ENCODE measurements at regions not wholly inside any gene's neighbourhood (a gene's known extent, or its start where the extent isn't known, plus 50 kb on each side); places are given as distances from the start of the nearest gene placed in this dataset.

DNA sequence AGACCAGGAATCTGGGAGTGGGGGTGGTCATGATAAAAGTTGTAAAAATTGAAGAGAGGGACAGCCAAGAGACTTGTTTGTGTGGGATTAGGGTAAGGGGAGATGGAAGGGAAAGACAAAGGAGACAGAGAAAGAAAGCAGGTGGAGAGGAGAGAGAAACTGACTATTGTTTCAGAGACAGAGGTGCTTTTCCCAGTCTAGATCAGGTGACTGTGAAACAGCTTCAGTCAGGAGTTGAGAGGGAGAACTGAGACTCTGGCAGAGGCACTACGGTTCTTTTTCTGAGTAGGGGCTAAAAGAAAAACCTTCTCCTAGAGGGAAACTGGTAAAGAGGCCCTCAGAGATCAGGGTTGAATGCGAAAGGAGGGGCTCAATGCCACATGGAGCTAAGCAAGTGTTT lies 106.4 kb downstream of the KDR start:
- Histone ChIP-seq H3K27ac (no peak overlapping the region), H3K9me3 (no peaks in the 10 kb centered on the region), H3K36me3 (no peaks in the 10 kb centered on the region), H3K4me3 (no peak overlapping the region), H3K27me3 (no peaks in the 10 kb centered on the region), H3K4me1 (no peaks in the 10 kb centered on the region)
- no peak for DNase-seq (ENCODE audit: low spot score in 2 of 2)
- 48 to 49% methylated on average over 2 of the region's 2 CpGs for WGBS, 2 donors
- TF ChIP-seq EP300 (IDR thresholded peaks at IDR 0.05) (no peak), POLR2A (IDR thresholded peaks at IDR 0.05) (no peak)
- TF ChIP-seq, protein P1, sequence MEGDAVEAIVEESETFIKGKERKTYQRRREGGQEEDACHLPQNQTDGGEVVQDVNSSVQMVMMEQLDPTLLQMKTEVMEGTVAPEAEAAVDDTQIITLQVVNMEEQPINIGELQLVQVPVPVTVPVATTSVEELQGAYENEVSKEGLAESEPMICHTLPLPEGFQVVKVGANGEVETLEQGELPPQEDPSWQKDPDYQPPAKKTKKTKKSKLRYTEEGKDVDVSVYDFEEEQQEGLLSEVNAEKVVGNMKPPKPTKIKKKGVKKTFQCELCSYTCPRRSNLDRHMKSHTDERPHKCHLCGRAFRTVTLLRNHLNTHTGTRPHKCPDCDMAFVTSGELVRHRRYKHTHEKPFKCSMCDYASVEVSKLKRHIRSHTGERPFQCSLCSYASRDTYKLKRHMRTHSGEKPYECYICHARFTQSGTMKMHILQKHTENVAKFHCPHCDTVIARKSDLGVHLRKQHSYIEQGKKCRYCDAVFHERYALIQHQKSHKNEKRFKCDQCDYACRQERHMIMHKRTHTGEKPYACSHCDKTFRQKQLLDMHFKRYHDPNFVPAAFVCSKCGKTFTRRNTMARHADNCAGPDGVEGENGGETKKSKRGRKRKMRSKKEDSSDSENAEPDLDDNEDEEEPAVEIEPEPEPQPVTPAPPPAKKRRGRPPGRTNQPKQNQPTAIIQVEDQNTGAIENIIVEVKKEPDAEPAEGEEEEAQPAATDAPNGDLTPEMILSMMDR (IDR thresholded peaks at IDR 0.05), result no peak

DNA sequence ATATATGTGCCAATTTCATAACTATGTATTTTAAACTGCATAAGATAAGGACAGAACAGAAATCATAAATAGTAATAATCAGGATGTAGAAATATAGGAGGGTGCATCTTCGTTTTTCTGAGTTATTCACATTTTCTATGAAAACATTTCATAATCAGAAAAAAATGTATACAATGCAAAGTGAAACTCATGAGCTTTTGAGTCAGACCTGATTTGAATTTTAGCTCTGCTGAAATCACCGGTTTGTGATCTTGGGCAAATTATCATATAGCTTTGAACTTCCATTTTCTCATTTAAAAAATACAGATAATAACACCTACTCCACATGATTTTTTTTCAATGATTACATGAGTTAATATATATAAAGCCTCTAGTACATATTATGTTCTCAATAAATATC lies 106.9 kb downstream of the KDR start:
- H3K27ac ChIP-seq, result no peak overlapping the region
- H3K9me3 ChIP-seq, result no peaks in the 10 kb centered on the region
- H3K27me3 ChIP-seq, result no peaks in the 10 kb centered on the region
- 68 to 72% methylated on average over 2 of the region's 2 CpGs for WGBS, 2 donors
- H3K4me1 ChIP-seq, result no peaks in the 10 kb centered on the region
- no peak overlapping the region for H3K4me3 ChIP-seq
- no peak for DNase-seq (ENCODE audit: low spot score in 2 of 2)
- TF ChIP-seq, protein P1 (IDR thresholded peaks at IDR 0.05), result no peak
- no peak for TF ChIP-seq POLR2A (IDR thresholded peaks at IDR 0.05)
- TF ChIP-seq EP300 (IDR thresholded peaks at IDR 0.05), result no peak
- no peaks in the 10 kb centered on the region for H3K36me3 ChIP-seq

DNA sequence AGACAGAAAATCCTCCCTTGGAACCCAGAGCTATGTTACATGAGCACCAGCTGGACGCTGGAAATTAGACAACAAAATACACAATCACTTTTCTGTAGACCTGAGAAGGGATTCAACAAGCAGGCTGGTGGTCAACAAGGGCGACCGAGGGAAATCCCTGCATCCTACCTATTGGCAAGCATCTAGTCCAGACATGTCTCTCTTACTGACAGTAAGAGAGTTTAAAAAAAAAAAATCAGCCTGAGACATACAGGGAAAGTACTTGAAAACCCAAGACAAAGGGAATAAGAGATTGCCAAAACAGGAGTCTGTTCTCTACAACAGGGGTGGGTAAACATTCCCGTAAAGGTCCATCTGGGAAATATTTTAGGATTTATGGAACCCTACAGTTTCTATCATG lies 108.0 kb downstream of the KDR start:
- no peak overlapping the region for H3K27ac ChIP-seq
- no peaks in the 10 kb centered on the region for H3K9me3 ChIP-seq
- no peaks in the 10 kb centered on the region for H3K4me1 ChIP-seq
- no peaks in the 10 kb centered on the region for H3K27me3 ChIP-seq
- TF ChIP-seq, protein P1 (IDR thresholded peaks at IDR 0.05), result no peak
- no peak for TF ChIP-seq EP300 (IDR thresholded peaks at IDR 0.05)
- no peak for DNase-seq (ENCODE audit: low spot score in 2 of 2)
- H3K36me3 ChIP-seq, result no peaks in the 10 kb centered on the region
- WGBS, 2 donors, result 90% methylated on average over 4 of the region's 4 CpGs
- H3K4me3 ChIP-seq, result no peak overlapping the region

DNA sequence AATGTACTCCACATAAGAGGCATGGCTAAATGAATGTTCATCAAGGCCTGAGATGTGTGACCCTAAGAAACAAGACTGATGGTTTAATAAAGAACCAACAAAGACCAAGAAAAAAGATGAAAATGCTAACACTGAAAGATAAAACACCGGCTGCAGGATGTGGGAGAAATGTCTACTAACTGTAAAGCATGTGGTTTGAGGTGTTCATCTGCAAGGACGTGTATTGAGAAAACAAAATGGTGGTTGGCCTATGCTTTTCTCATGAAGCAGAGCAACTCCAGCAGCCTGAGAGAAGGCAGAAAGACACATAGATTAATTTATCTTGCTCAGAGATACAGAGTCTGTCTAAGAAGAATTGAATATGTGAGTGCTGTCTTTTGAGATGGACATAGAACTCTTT lies 109.3 kb downstream of the KDR start:
- TF ChIP-seq POLR2A (IDR thresholded peaks at IDR 0.05) (no peak), EP300 (IDR thresholded peaks at IDR 0.05) (no peak)
- TF ChIP-seq, protein P1 (IDR thresholded peaks at IDR 0.05), result no peak
- 82 to 85% methylated on average over 2 of the region's 2 CpGs for WGBS, 2 donors
- Histone ChIP-seq H3K27me3 (no peaks in the 10 kb centered on the region), H3K9me3 (no peaks in the 10 kb centered on the region), H3K36me3 (no peaks in the 10 kb centered on the region), H3K4me3 (no peak overlapping the region), H3K4me1 (no peaks in the 10 kb centered on the region), H3K27ac (no peak overlapping the region)
- no peak for DNase-seq (ENCODE audit: low spot score in 2 of 2)

DNA sequence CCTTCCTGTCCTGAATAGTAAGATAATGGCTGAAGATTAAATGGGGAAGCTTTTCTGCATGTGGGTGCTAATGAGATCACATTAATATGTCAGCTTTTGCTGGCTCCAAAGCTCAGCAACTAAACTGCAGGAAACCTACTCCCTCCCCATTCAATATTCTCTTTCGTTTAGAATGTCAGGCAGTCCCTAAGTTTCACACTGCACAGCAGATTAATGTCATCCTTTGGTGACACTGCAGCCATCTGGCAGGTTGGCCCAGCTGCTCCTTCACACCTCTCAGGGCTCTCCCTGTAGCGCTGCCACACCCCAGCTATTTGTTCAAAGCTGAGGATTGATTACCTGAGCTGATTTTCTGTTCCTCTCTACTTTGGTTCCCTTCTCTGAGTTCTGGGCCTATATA lies 110.5 kb downstream of the KDR start:
- no peak overlapping the region for H3K27ac ChIP-seq
- TF ChIP-seq, protein P1 (IDR thresholded peaks at IDR 0.05), result no peak
- no peak for TF ChIP-seq EP300 (IDR thresholded peaks at IDR 0.05)
- TF ChIP-seq POLR2A (IDR thresholded peaks at IDR 0.05), result no peak
- no peaks in the 10 kb centered on the region for H3K36me3 ChIP-seq
- 67 to 72% methylated on average over 2 of the region's 2 CpGs for WGBS, 2 donors
- no peaks in the 10 kb centered on the region for H3K9me3 ChIP-seq
- no peaks in the 10 kb centered on the region for H3K27me3 ChIP-seq
- no peak for DNase-seq (ENCODE audit: low spot score in 2 of 2)
- no peaks in the 10 kb centered on the region for H3K4me1 ChIP-seq
- H3K4me3 ChIP-seq, result no peak overlapping the region

Data from tibial nerve (tissue), 4 donors.